WTC11 (cell line): ENCODE measurements at regions not wholly inside any gene's neighbourhood (a gene's known extent, or its start where the extent isn't known, plus 50 kb on each side); places are given as distances from the start of the nearest gene placed in this dataset.

Experiments
- ATAC-seq: fragments of 200-7000 bp; cut with Tn5 transposase; 2 replicates; pipeline ENCODE4 v1.10.0; 2021; ENCODE audit warnings: mild to moderate bottlenecking, moderate library complexity
- CTCF ChIA-PET: fragments of 300-600 bp; sonication (Branson Sonifier 250); formaldehyde crosslinking; loops from one replicate; lab custom pipeline; 2021; ENCODE audit warnings: antibody characterized with exemption; lab: Charles Lee
- POLR2A ChIA-PET: fragments of 350-600 bp; sonication (Branson Sonifier 250); formaldehyde crosslinking; loops from one replicate; lab custom pipeline; 2021; ENCODE audit warnings: antibody characterized with exemption; lab: Charles Lee
- DNase-seq: peaks from one replicate; pipeline ENCODE4 v3.0.0; 2021; ENCODE audit warnings: low spot score
- H3K27ac Mint-ChIP-seq: 2 replicates; pipeline ENCODE4 v1.8.0; 2021; ENCODE audit warnings: mixed read lengths
- H3K27me3 Mint-ChIP-seq: 2 replicates; pipeline ENCODE4 v1.8.0; 2021; ENCODE audit warnings: low read depth, mild to moderate bottlenecking, moderate library complexity, mixed read lengths
- H3K36me3 Mint-ChIP-seq: 2 replicates; pipeline ENCODE4 v1.8.0; 2021; ENCODE audit warnings: mixed read lengths
- H3K4me1 Mint-ChIP-seq: 2 replicates; pipeline ENCODE4 v1.8.0; 2022; ENCODE audit warnings: mixed read lengths
- H3K4me3 Mint-ChIP-seq: 2 replicates; pipeline ENCODE4 v1.8.0; 2021; ENCODE audit warnings: mild to moderate bottlenecking, moderate library complexity, mixed read lengths
- H3K9me3 Mint-ChIP-seq: 2 replicates; pipeline ENCODE4 v1.8.0; 2021; ENCODE audit warnings: mixed read lengths
- CREM ChIP-seq: sonication (generic); formaldehyde crosslinking; IDR thresholded peaks from 2 replicates; pipeline ENCODE4 v1.8.1; 2022; ENCODE audit warnings: mild to moderate bottlenecking, missing genetic modification reagents, moderate library complexity
- ESRRA ChIP-seq: sonication (generic); formaldehyde crosslinking; IDR thresholded peaks from 2 replicates; pipeline ENCODE4 v1.8.1; 2022; ENCODE audit warnings: mild to moderate bottlenecking, missing genetic modification reagents, borderline replicate concordance
- FOXJ3 ChIP-seq: sonication (generic); formaldehyde crosslinking; IDR thresholded peaks from 2 replicates; pipeline ENCODE4 v1.9.0; 2021; ENCODE audit warnings: missing genetic modification reagents, mild to moderate bottlenecking, borderline replicate concordance
- FOXP1 ChIP-seq: sonication (generic); formaldehyde crosslinking; IDR thresholded peaks from 2 replicates; pipeline ENCODE4 v1.8.0; 2022; ENCODE audit warnings: missing genetic modification reagents, mild to moderate bottlenecking, moderate library complexity, borderline replicate concordance
- JAZF1 ChIP-seq: fragments of 250-450 bp; sonication (Bioruptor Pico); IDR thresholded peaks from 2 replicates; pipeline ENCODE4 v1.9.0; 2021; ENCODE audit warnings: moderate library complexity, mild to moderate bottlenecking, inconsistent platforms
- MYBL2 ChIP-seq: sonication (generic); formaldehyde crosslinking; IDR thresholded peaks from 2 replicates; pipeline ENCODE4 v1.8.1; 2023; ENCODE audit warnings: mild to moderate bottlenecking, moderate library complexity, missing genetic modification reagents
- NFE2L1 ChIP-seq: sonication (generic); formaldehyde crosslinking; IDR thresholded peaks from 2 replicates; pipeline ENCODE4 v1.8.1; 2023; ENCODE audit warnings: missing genetic modification reagents
- NR3C1 ChIP-seq: sonication (generic); formaldehyde crosslinking; conservative IDR thresholded peaks from 2 replicates; pipeline ENCODE4 v1.8.1; 2023; ENCODE audit warnings: low read depth, mild to moderate bottlenecking, missing genetic modification reagents
- SMAD4 ChIP-seq: sonication (generic); formaldehyde crosslinking; IDR thresholded peaks from 2 replicates; pipeline ENCODE4 v1.8.0; 2022; ENCODE audit warnings: mild to moderate bottlenecking, missing genetic modification reagents
- TCF7 ChIP-seq: sonication (generic); formaldehyde crosslinking; IDR thresholded peaks from 2 replicates; pipeline ENCODE4 v1.8.0; 2022; ENCODE audit warnings: mild to moderate bottlenecking, low read depth, missing genetic modification reagents, moderate library complexity
- TEAD1 ChIP-seq: sonication (generic); formaldehyde crosslinking; IDR thresholded peaks from 2 replicates; pipeline ENCODE4 v1.8.0; 2022; ENCODE audit warnings: mild to moderate bottlenecking, missing genetic modification reagents
- ZNF121 ChIP-seq: sonication (generic); formaldehyde crosslinking; IDR thresholded peaks from 2 replicates; pipeline ENCODE4 v1.8.0; 2023; ENCODE audit warnings: missing genetic modification reagents
- ZNF317 ChIP-seq: sonication (generic); formaldehyde crosslinking; IDR thresholded peaks from 2 replicates; pipeline ENCODE4 v1.8.1; 2023; ENCODE audit warnings: low read depth, mild to moderate bottlenecking, moderate library complexity, missing genetic modification reagents, borderline replicate concordance
- ZNF423 ChIP-seq: fragments of 250-450 bp; sonication (Bioruptor Pico); IDR thresholded peaks from 2 replicates; pipeline ENCODE4 v2.1.2; 2022; ENCODE audit warnings: mild to moderate bottlenecking, moderate library complexity
- TF ChIP-seq, protein P1 (sequence below): sonication (generic); formaldehyde crosslinking; IDR thresholded peaks from 2 replicates; pipeline ENCODE4 v1.8.0; 2022; ENCODE audit warnings: mild to moderate bottlenecking, missing genetic modification reagents
- TF ChIP-seq, protein P2 (sequence below): fragments of 250-450 bp; sonication (Bioruptor Pico); IDR thresholded peaks from 2 replicates; pipeline ENCODE4 v2.1.2; 2022; ENCODE audit warnings: mild to moderate bottlenecking, moderate library complexity
- TF ChIP-seq, protein P3 (sequence below): sonication (generic); formaldehyde crosslinking; IDR thresholded peaks from 2 replicates; pipeline ENCODE4 v1.8.1; 2022; ENCODE audit warnings: low read depth, missing genetic modification reagents, borderline replicate concordance
- TF ChIP-seq, protein P4 (sequence below): sonication (generic); formaldehyde crosslinking; IDR thresholded peaks from 2 replicates; pipeline ENCODE4 v1.8.0; 2022; ENCODE audit warnings: missing genetic modification reagents
- TF ChIP-seq, protein P5 (sequence below): sonication (generic); formaldehyde crosslinking; conservative IDR thresholded peaks from 2 replicates; pipeline ENCODE4 v1.8.1; 2022; ENCODE audit warnings: mild to moderate bottlenecking, missing genetic modification reagents
- TF ChIP-seq, protein P6 (sequence below): sonication (generic); formaldehyde crosslinking; IDR thresholded peaks from 2 replicates; pipeline ENCODE4 v1.8.1; 2023; ENCODE audit warnings: mild to moderate bottlenecking, missing genetic modification reagents
- TF ChIP-seq, protein P7 (sequence below): sonication (generic); formaldehyde crosslinking; IDR thresholded peaks from 2 replicates; pipeline ENCODE4 v1.8.1; 2023; ENCODE audit warnings: mild to moderate bottlenecking, missing genetic modification reagents, moderate library complexity
- TF ChIP-seq, protein P8 (sequence below): fragments of 250-450 bp; sonication (Bioruptor Pico); IDR thresholded peaks from 2 replicates; pipeline ENCODE4 v1.9.0; 2021; ENCODE audit warnings: moderate library complexity, mild to moderate bottlenecking, inconsistent platforms, borderline replicate concordance

DNA sequence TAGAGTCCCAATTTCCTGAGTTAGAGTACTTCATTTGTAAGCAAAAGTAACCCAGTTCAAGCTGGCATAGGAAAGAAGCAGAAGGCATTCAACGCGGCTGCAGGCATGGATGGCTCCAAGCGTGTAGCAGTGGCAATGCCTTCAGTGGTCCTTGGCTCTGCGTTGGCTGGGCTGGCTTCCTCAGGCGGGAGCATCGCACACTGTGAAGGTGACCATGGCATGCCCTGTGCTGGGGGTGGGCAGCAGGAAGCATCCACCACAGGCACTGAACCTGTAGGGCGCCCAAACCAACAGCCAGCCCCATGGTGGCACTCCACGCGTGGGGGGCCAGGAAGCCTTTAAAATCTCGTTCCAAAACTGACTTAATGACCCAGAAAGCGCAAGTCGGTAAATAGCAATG lies 53.6 kb upstream of the SPACA7 start:
- CTCF ChIA-PET = no interaction called here
- H3K27ac Mint-ChIP-seq = no peak overlapping the region
- no peak for ATAC-seq
- TF ChIP-seq SMAD4 (CRISPR knock-in tag) = no peak
- TF ChIP-seq, protein P1, sequence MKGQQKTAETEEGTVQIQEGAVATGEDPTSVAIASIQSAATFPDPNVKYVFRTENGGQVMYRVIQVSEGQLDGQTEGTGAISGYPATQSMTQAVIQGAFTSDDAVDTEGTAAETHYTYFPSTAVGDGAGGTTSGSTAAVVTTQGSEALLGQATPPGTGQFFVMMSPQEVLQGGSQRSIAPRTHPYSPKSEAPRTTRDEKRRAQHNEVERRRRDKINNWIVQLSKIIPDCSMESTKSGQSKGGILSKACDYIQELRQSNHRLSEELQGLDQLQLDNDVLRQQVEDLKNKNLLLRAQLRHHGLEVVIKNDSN (CRISPR knock-in tag) = no peak
- no peak for TF ChIP-seq FOXJ3 (CRISPR knock-in tag)
- no peak for TF ChIP-seq MYBL2 (CRISPR knock-in tag)
- TF ChIP-seq, protein P2, sequence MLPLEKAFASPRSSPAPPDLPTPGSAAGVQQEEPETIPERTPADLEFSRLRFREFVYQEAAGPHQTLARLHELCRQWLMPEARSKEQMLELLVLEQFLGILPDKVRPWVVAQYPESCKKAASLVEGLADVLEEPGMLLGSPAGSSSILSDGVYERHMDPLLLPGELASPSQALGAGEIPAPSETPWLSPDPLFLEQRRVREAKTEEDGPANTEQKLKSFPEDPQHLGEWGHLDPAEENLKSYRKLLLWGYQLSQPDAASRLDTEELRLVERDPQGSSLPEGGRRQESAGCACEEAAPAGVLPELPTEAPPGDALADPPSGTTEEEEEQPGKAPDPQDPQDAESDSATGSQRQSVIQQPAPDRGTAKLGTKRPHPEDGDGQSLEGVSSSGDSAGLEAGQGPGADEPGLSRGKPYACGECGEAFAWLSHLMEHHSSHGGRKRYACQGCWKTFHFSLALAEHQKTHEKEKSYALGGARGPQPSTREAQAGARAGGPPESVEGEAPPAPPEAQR (CRISPR knock-in tag) = no peak
- no peak for TF ChIP-seq TEAD1 (CRISPR knock-in tag)
- no peak for DNase-seq
- H3K36me3 Mint-ChIP-seq = no peaks in the 10 kb centered on the region
- no peak overlapping the region for H3K4me3 Mint-ChIP-seq
- peaks cover 18% of the 10 kb centered on the region for H3K27me3 Mint-ChIP-seq
- peaks cover 4% of the 10 kb centered on the region for H3K4me1 Mint-ChIP-seq
- H3K9me3 Mint-ChIP-seq = peaks cover 10% of the 10 kb centered on the region
- POLR2A ChIA-PET = no interaction called here

DNA sequence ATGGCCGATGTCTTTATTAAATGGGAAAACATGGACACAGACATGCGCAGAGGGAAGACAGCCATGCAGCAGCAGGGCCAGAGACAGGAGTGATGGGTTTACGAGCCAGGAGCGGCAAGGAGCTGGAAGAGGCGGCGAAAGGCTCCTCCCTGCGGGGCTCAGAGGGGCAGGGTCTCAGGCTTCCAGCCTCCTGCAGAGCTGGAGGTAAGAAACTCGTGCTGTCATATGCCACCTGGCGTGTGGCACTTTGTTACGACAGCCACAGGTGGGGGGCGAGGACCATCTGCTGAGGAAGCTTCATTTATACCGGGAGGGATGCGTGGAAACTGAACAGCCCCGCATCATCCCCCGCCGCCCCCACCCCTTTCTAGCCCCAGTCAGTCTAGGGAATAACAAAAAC lies 52.0 kb upstream of the SPACA7 start:
- peaks cover under 1% of the 10 kb centered on the region for H3K9me3 Mint-ChIP-seq
- TF ChIP-seq, protein P3, sequence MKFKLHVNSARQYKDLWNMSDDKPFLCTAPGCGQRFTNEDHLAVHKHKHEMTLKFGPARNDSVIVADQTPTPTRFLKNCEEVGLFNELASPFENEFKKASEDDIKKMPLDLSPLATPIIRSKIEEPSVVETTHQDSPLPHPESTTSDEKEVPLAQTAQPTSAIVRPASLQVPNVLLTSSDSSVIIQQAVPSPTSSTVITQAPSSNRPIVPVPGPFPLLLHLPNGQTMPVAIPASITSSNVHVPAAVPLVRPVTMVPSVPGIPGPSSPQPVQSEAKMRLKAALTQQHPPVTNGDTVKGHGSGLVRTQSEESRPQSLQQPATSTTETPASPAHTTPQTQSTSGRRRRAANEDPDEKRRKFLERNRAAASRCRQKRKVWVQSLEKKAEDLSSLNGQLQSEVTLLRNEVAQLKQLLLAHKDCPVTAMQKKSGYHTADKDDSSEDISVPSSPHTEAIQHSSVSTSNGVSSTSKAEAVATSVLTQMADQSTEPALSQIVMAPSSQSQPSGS (CRISPR knock-in tag) = no peak
- TF ChIP-seq, protein P4, sequence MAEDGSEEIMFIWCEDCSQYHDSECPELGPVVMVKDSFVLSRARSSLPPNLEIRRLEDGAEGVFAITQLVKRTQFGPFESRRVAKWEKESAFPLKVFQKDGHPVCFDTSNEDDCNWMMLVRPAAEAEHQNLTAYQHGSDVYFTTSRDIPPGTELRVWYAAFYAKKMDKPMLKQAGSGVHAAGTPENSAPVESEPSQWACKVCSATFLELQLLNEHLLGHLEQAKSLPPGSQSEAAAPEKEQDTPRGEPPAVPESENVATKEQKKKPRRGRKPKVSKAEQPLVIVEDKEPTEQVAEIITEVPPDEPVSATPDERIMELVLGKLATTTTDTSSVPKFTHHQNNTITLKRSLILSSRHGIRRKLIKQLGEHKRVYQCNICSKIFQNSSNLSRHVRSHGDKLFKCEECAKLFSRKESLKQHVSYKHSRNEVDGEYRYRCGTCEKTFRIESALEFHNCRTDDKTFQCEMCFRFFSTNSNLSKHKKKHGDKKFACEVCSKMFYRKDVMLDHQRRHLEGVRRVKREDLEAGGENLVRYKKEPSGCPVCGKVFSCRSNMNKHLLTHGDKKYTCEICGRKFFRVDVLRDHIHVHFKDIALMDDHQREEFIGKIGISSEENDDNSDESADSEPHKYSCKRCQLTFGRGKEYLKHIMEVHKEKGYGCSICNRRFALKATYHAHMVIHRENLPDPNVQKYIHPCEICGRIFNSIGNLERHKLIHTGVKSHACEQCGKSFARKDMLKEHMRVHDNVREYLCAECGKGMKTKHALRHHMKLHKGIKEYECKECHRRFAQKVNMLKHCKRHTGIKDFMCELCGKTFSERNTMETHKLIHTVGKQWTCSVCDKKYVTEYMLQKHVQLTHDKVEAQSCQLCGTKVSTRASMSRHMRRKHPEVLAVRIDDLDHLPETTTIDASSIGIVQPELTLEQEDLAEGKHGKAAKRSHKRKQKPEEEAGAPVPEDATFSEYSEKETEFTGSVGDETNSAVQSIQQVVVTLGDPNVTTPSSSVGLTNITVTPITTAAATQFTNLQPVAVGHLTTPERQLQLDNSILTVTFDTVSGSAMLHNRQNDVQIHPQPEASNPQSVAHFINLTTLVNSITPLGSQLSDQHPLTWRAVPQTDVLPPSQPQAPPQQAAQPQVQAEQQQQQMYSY (CRISPR knock-in tag) = no peak
- no peak for TF ChIP-seq ESRRA (CRISPR knock-in tag)
- TF ChIP-seq CREM = no peak
- no peak for TF ChIP-seq ZNF423
- TF ChIP-seq, protein P5, sequence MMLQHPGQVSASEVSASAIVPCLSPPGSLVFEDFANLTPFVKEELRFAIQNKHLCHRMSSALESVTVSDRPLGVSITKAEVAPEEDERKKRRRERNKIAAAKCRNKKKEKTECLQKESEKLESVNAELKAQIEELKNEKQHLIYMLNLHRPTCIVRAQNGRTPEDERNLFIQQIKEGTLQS (CRISPR knock-in tag) = no peak
- TF ChIP-seq FOXP1 (CRISPR knock-in tag) = no peak
- no peaks in the 10 kb centered on the region for H3K36me3 Mint-ChIP-seq
- peaks cover 4% of the 10 kb centered on the region for H3K4me1 Mint-ChIP-seq
- H3K27me3 Mint-ChIP-seq = peaks cover 22% of the 10 kb centered on the region
- CTCF ChIA-PET = interaction anchor here (1.0 kb wide), 1 partner anchor 218 kb away, joined by 3 read pairs; no protein-coding TSS in a partner anchor
- ATAC-seq (peak; percentile 41), DNase-seq (no peak)
- no peak overlapping the region for H3K4me3 Mint-ChIP-seq
- POLR2A ChIA-PET = no interaction called here
- no peak overlapping the region for H3K27ac Mint-ChIP-seq

DNA sequence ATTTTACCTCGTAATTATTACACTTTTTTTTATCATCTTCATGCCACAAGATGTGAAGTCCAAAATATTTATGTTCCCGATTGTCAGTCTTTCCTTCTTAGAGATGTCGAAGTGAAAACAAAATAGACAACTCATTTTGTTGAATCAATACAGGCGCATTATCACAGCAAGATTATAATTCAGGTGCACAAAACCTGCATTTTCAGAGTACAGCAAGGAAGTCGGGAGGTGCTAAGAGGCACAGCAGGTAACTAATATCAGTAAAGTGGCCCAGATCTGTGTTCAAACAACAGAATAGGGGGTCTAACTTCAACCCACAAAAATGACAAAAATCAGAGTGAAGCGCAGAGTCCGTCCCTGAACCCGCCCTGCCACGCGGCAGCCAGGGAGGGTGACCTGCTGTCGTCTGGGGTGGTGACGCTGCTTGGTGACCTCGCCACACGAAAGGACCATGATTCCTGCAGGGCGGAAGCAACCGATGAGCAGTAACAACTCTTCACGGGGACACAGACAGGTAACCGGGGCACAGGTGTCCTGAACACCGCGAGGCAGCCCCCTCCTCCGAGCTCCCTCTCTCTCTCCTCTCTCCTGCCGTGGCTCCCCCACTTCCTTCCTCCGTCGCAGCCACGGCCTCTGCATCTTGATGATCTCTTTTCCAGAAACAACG lies 50.9 kb upstream of the SPACA7 start:
- POLR2A ChIA-PET = no interaction called here
- ATAC-seq (no peak), DNase-seq (no peak)
- peaks cover 34% of the 10 kb centered on the region for H3K27me3 Mint-ChIP-seq
- no peak overlapping the region for H3K4me3 Mint-ChIP-seq
- H3K36me3 Mint-ChIP-seq = no peaks in the 10 kb centered on the region
- CTCF ChIA-PET = no interaction called here
- no peaks in the 10 kb centered on the region for H3K9me3 Mint-ChIP-seq
- peaks cover 5% of the 10 kb centered on the region for H3K4me1 Mint-ChIP-seq
- H3K27ac Mint-ChIP-seq = no peak overlapping the region
- TF ChIP-seq NR3C1 (CRISPR knock-in tag) (no peak), ZNF317 (CRISPR knock-in tag) (no peak), JAZF1 (CRISPR knock-in tag) (no peak), TCF7 (CRISPR knock-in tag) (no peak), NFE2L1 (CRISPR knock-in tag) (no peak), ZNF121 (CRISPR knock-in tag) (no peak)
- TF ChIP-seq, protein P6, sequence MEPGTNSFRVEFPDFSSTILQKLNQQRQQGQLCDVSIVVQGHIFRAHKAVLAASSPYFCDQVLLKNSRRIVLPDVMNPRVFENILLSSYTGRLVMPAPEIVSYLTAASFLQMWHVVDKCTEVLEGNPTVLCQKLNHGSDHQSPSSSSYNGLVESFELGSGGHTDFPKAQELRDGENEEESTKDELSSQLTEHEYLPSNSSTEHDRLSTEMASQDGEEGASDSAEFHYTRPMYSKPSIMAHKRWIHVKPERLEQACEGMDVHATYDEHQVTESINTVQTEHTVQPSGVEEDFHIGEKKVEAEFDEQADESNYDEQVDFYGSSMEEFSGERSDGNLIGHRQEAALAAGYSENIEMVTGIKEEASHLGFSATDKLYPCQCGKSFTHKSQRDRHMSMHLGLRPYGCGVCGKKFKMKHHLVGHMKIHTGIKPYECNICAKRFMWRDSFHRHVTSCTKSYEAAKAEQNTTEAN (CRISPR knock-in tag) = no peak
- TF ChIP-seq, protein P7, sequence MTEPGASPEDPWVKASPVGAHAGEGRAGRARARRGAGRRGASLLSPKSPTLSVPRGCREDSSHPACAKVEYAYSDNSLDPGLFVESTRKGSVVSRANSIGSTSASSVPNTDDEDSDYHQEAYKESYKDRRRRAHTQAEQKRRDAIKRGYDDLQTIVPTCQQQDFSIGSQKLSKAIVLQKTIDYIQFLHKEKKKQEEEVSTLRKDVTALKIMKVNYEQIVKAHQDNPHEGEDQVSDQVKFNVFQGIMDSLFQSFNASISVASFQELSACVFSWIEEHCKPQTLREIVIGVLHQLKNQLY (CRISPR knock-in tag) = no peak
- TF ChIP-seq, protein P8, sequence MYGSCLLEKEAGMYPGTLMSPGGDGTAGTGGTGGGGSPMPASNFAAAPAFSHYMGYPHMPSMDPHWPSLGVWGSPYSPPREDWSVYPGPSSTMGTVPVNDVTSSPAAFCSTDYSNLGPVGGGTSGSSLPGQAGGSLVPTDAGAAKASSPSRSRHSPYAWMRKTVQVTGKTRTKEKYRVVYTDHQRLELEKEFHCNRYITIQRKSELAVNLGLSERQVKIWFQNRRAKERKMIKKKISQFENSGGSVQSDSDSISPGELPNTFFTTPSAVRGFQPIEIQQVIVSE (CRISPR knock-in tag) = no peak
